ENCODE measurements at regions not wholly inside any gene's neighbourhood (a gene's known extent, or its start where the extent isn't known, plus 50 kb on each side); places are given as distances from the start of the nearest gene placed in this dataset.
"Not testable (repeated sequence)": the region's sequence is repeated elsewhere in the genome, so short reads cannot be mapped to it uniquely, and the experiment has no call there.

GRCh38 chrX:76977452-76977851 lies 469.7 kb upstream of the FGF16 start:
- DNase-seq: no peak
- intact Hi-C loops (cut with DNase I): no loop called here

GRCh38 chrX:76987381-76987780 lies 459.8 kb upstream of the FGF16 start:
- intact Hi-C loops (cut with DNase I): no loop called here
- DNase-seq: no peak

- intact Hi-C loops (cut with DNase I): no loop called here
- no peak for DNase-seq
Observed at GRCh38 chrX:76996641-76997040, 450.5 kb upstream of the FGF16 start.

GRCh38 chrX:77003530-77003929 lies 443.7 kb upstream of the FGF16 start:
- no peak for DNase-seq
- intact Hi-C loops (cut with DNase I): no loop called here

- DNase-seq: no peak
- intact Hi-C loops (cut with DNase I): no loop called here
Observed at GRCh38 chrX:77003956-77004355, 443.2 kb upstream of the FGF16 start.

- no peak for DNase-seq
- intact Hi-C loops (cut with DNase I): no loop called here
Observed at GRCh38 chrX:77009691-77010090, 437.5 kb upstream of the FGF16 start.

- peak in 41 of 42 donors; percentile 9 to 82 (median 60) for DNase-seq
- intact Hi-C loops (cut with DNase I): no loop called here
Observed at GRCh38 chrX:77014377-77015372, 432.5 kb upstream of the FGF16 start.

GRCh38 chrX:77017093-77017492 lies 430.1 kb upstream of the FGF16 start:
- DNase-seq: no peak
- intact Hi-C loops (cut with DNase I): no loop called here

- intact Hi-C loops (cut with DNase I); DNase-seq: not testable (repeated sequence)
Observed at GRCh38 chrX:77046180-77046810, 400.9 kb upstream of the FGF16 start.

GRCh38 chrX:77060572-77060971 lies 386.6 kb upstream of the FGF16 start:
- intact Hi-C loops (cut with DNase I): no loop called here

GRCh38 chrX:77061022-77061421 lies 386.2 kb upstream of the FGF16 start:
- no peak for DNase-seq
- intact Hi-C loops (cut with DNase I): no loop called here

More at GRCh38 chrX:77060572-77060971, 386.6 kb upstream of the FGF16 start:
- DNase-seq: no peak

- no peak for DNase-seq
- intact Hi-C loops (cut with DNase I): no loop called here
Observed at GRCh38 chrX:77061545-77061944, 385.6 kb upstream of the FGF16 start.

- intact Hi-C loops (cut with DNase I): no loop called here
- DNase-seq: no peak
Observed at GRCh38 chrX:77065896-77066295, 381.3 kb upstream of the FGF16 start.

- no peak for DNase-seq
- intact Hi-C loops (cut with DNase I): no loop called here
Observed at GRCh38 chrX:77070202-77070918, 376.8 kb upstream of the FGF16 start.

- intact Hi-C loops (cut with DNase I): no loop called here
Observed at GRCh38 chrX:77076896-77077295, 370.3 kb upstream of the FGF16 start.

GRCh38 chrX:77081237-77081636 lies 366.0 kb upstream of the FGF16 start:
- intact Hi-C loops (cut with DNase I); DNase-seq: not testable (repeated sequence)

More at GRCh38 chrX:77076896-77077295, 370.3 kb upstream of the FGF16 start:
- DNase-seq: no peak

- no peak for DNase-seq
- intact Hi-C loops (cut with DNase I): no loop called here
Observed at GRCh38 chrX:77085372-77085771, 361.8 kb upstream of the FGF16 start.

- intact Hi-C loops (cut with DNase I): no loop called here
- peak in 4 of 42 donors; percentile 1 to 41 (median 10) for DNase-seq
Observed at GRCh38 chrX:77087529-77088169, 359.5 kb upstream of the FGF16 start.

GRCh38 chrX:77088233-77088632 lies 359.0 kb upstream of the FGF16 start:
- intact Hi-C loops (cut with DNase I): no loop called here
- DNase-seq: no peak
